ENCODE measurements at regions not wholly inside any gene's neighbourhood (a gene's known extent, or its start where the extent isn't known, plus 50 kb on each side); places are given as distances from the start of the nearest gene placed in this dataset.

DNA sequence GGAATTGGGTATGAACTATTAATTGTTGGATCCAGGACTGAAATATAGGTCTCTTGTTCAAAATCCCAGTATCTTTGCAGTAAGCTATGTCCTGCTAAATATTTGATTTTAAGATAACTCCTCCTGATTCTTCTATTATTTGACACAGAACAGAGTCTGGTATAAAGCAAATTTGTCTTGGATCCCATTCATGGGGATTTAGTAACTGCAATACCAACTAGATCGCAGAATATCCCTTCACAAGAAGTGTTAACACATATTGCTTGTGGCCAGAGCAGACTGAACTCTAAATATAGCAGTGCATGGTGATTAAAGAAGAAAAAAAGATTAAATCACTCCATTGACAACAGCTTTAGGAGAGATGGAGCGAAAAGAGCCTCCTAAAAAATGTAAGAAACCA lies 68.2 kb upstream of the ARHGAP42 start:
- Histone ChIP-seq H3K27me3 (replicated peaks; ENCODE audit: control insufficient read depth, insufficient read depth, low read length) (no peaks in the 10 kb centered on the region), H3K4me3 (ENCODE audit: low read depth, low read length) (no peak overlapping the region), H3K4me1 (no peaks in the 10 kb centered on the region), H3K9me3 (peaks cover 14% of the 10 kb centered on the region), H3K36me3 (ENCODE audit: control insufficient read depth, insufficient read depth, low read length) (no peaks in the 10 kb centered on the region)
- intact Hi-C loops (cut with micrococcal nuclease; ENCODE audit: unreplicated experiment), result no loop called here
- H3K27me3 Mint-ChIP-seq (ENCODE audit: insufficient read depth, unreplicated experiment), result no peaks in the 10 kb centered on the region
- no peaks in the 10 kb centered on the region for H3K4me1 Mint-ChIP-seq (ENCODE audit: low read depth, unreplicated experiment)
- TF ChIP-seq, protein P1, sequence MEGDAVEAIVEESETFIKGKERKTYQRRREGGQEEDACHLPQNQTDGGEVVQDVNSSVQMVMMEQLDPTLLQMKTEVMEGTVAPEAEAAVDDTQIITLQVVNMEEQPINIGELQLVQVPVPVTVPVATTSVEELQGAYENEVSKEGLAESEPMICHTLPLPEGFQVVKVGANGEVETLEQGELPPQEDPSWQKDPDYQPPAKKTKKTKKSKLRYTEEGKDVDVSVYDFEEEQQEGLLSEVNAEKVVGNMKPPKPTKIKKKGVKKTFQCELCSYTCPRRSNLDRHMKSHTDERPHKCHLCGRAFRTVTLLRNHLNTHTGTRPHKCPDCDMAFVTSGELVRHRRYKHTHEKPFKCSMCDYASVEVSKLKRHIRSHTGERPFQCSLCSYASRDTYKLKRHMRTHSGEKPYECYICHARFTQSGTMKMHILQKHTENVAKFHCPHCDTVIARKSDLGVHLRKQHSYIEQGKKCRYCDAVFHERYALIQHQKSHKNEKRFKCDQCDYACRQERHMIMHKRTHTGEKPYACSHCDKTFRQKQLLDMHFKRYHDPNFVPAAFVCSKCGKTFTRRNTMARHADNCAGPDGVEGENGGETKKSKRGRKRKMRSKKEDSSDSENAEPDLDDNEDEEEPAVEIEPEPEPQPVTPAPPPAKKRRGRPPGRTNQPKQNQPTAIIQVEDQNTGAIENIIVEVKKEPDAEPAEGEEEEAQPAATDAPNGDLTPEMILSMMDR (IDR thresholded peaks at IDR 0.05; ENCODE audit: insufficient read depth in 1 of 2, low read depth in 1 of 2, low read length in 1 of 2, severe bottlenecking in 1 of 2, unreplicated experiment in 1 of 2), result no peak
- ChIA-PET CTCF (no interaction called here), POLR2A (no interaction called here)
- DNase-seq, result no peak
- no TSS peak for BruUV-seq (replicated peaks)
- peaks cover 14% of the 10 kb centered on the region for H3K9me3 Mint-ChIP-seq (ENCODE audit: unreplicated experiment)
- H3K4me3 Mint-ChIP-seq (ENCODE audit: unreplicated experiment), result no peak overlapping the region
- no peak overlapping the region for H3K27ac Mint-ChIP-seq (ENCODE audit: unreplicated experiment)
- no peaks in the 10 kb centered on the region for H3K36me3 Mint-ChIP-seq (ENCODE audit: insufficient read depth, unreplicated experiment)

- Mint-ChIP-seq H3K36me3 (ENCODE audit: insufficient read depth, unreplicated experiment) (no peaks in the 10 kb centered on the region), H3K4me3 (ENCODE audit: unreplicated experiment) (no peak overlapping the region), H3K4me1 (ENCODE audit: low read depth, unreplicated experiment) (no peaks in the 10 kb centered on the region), H3K9me3 (ENCODE audit: unreplicated experiment) (peaks cover 20% of the 10 kb centered on the region), H3K27ac (ENCODE audit: unreplicated experiment) (no peak overlapping the region), H3K27me3 (ENCODE audit: insufficient read depth, unreplicated experiment) (no peaks in the 10 kb centered on the region)
- peaks cover 14% of the 10 kb centered on the region for H3K9me3 ChIP-seq
- POLR2A ChIA-PET, result no interaction called here
- CTCF ChIA-PET, result no interaction called here
- H3K4me1 ChIP-seq, result no peaks in the 10 kb centered on the region
- no peaks in the 10 kb centered on the region for H3K27me3 ChIP-seq (replicated peaks; ENCODE audit: control insufficient read depth, insufficient read depth, low read length)
- no peak overlapping the region for H3K4me3 ChIP-seq (ENCODE audit: low read depth, low read length)
- H3K36me3 ChIP-seq (ENCODE audit: control insufficient read depth, insufficient read depth, low read length), result no peaks in the 10 kb centered on the region
- TF ChIP-seq, protein P1 (IDR thresholded peaks at IDR 0.05; ENCODE audit: insufficient read depth in 1 of 2, low read depth in 1 of 2, low read length in 1 of 2, severe bottlenecking in 1 of 2, unreplicated experiment in 1 of 2), result no peak
- DNase-seq, result no peak
- BruUV-seq (replicated peaks), result no TSS peak
- intact Hi-C loops (cut with micrococcal nuclease; ENCODE audit: unreplicated experiment), result no loop called here
These were observed 67.6 kb upstream of the ARHGAP42 start for GRCh38 chr11:100619484-100619883.

DNA sequence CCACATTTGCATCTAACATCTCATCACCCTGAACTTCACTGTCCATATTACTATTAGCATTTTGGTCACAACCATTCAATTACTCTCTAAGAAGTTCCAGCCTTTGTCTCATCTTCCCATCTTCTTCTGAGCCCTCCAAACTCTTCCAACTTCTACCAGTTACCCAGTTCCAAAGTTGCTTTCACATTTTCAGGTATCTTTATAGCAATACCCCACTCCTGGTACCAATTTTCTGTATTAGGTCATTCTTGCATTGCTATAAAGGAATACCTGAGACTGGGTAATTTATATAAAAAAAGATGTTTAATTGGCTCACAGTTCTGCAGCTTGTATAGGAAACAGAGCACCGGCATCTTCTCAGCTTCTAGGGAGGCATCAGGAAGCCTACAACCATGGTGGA lies 64.7 kb upstream of the ARHGAP42 start:
- Mint-ChIP-seq H3K4me1 (ENCODE audit: low read depth, unreplicated experiment) (no peaks in the 10 kb centered on the region), H3K27me3 (ENCODE audit: insufficient read depth, unreplicated experiment) (no peaks in the 10 kb centered on the region), H3K27ac (ENCODE audit: unreplicated experiment) (no peak overlapping the region), H3K9me3 (ENCODE audit: unreplicated experiment) (peaks cover 25% of the 10 kb centered on the region), H3K4me3 (ENCODE audit: unreplicated experiment) (no peak overlapping the region), H3K36me3 (ENCODE audit: insufficient read depth, unreplicated experiment) (no peaks in the 10 kb centered on the region)
- H3K4me1 ChIP-seq, result no peaks in the 10 kb centered on the region
- no TSS peak for BruUV-seq (replicated peaks)
- intact Hi-C loops (cut with micrococcal nuclease; ENCODE audit: unreplicated experiment), result no loop called here
- ChIA-PET POLR2A (no interaction called here), CTCF (no interaction called here)
- TF ChIP-seq, protein P1 (IDR thresholded peaks at IDR 0.05; ENCODE audit: insufficient read depth in 1 of 2, low read depth in 1 of 2, low read length in 1 of 2, severe bottlenecking in 1 of 2, unreplicated experiment in 1 of 2), result no peak
- DNase-seq, result no peak
- no peaks in the 10 kb centered on the region for H3K36me3 ChIP-seq (ENCODE audit: control insufficient read depth, insufficient read depth, low read length)
- no peaks in the 10 kb centered on the region for H3K27me3 ChIP-seq (replicated peaks; ENCODE audit: control insufficient read depth, insufficient read depth, low read length)
- H3K4me3 ChIP-seq (ENCODE audit: low read depth, low read length), result no peak overlapping the region
- peaks cover 14% of the 10 kb centered on the region for H3K9me3 ChIP-seq
